Heart left ventricle (tissue), 16 donors: ENCODE measurements at regions not wholly inside any gene's neighbourhood (a gene's known extent, or its start where the extent isn't known, plus 50 kb on each side); places are given as distances from the start of the nearest gene placed in this dataset.
A peak's percentile ranks its signal among the peaks of the same experiment; 100 is the strongest.

ENCODE experiments used
- ATAC-seq, 4 donors: fragments of 200-7000 bp; cut with Tn5 transposase; one replicate each; pipeline ENCODE4 v1.9.1; 2020 to 2022; ENCODE audit warnings: moderate library complexity in 4 of 4, mild to moderate bottlenecking in 3 of 4, moderate number of reproducible peaks in 1 of 4
- DNase-seq, 5 donors: peaks; one replicate each; pipeline ENCODE4 v3.0.0-alpha.2; 2020
- H3K27ac ChIP-seq, 12 donors: fragments of 200-600 bp; sonication (generic) in 4 of 12; one replicate each; pipeline versions ENCODE4 v1.5.0 to v1.8.0; 2016 to 2022; ENCODE audit warnings: mild to moderate bottlenecking in 2 of 12
- H3K27me3 ChIP-seq, 9 donors: fragments of 200-600 bp; sonication (generic) in 2 of 9; one replicate each; pipeline versions ENCODE4 v1.5.1 to v1.8.0; 2016 to 2022; ENCODE audit warnings: mild to moderate bottlenecking in 3 of 9
- H3K36me3 ChIP-seq, 9 donors: fragments of 200-600 bp; sonication (generic) in 2 of 9; one replicate each; pipeline versions ENCODE4 v1.5.0 to v1.8.0; 2018 to 2022; ENCODE audit warnings: mild to moderate bottlenecking in 2 of 9
- H3K4me1 ChIP-seq, 12 donors: fragments of 200-600 bp; sonication (generic) in 4 of 12; one replicate each; pipeline versions ENCODE4 v1.5.0 to v1.8.0; 2016 to 2022; ENCODE audit warnings: mild to moderate bottlenecking in 3 of 12
- H3K4me3 ChIP-seq, 12 donors: fragments of 200-600 bp; sonication (generic) in 4 of 12; one replicate each; pipeline versions ENCODE4 v1.5.0 to v1.8.0; 2017 to 2022; ENCODE audit warnings: mild to moderate bottlenecking in 9 of 12, moderate library complexity in 4 of 12
- H3K9me3 ChIP-seq, 12 donors: fragments of 200-600 bp; sonication (generic) in 4 of 12; one replicate each; pipeline versions ENCODE4 v1.5.0 to v1.8.0; 2016 to 2022; ENCODE audit warnings: mild to moderate bottlenecking in 1 of 12
- POLR2A ChIP-seq, 2 donors: fragments of 450-650 bp; IDR thresholded peaks; one replicate each; pipeline ENCODE4 v1.6.1; 2017; ENCODE audit warnings: antibody characterized with exemption in 2 of 2, mild to moderate bottlenecking in 2 of 2, moderate library complexity in 2 of 2
- WGBS, 4 donors: extraction: QIAGEN DNeasy Blood & Tissue Kit in 2 of 4; methylation state at CpG; one replicate each; pipeline versions ENCODE4 v1.1.5 to v1.1.7; 2013 to 2018; 5-methylcytosine and 5-hydroxymethylcytosine counted together
- intact Hi-C, 10 donors: fragments of 100-400 bp; cut with DNase I; formaldehyde crosslinking; loops; one replicate each; pipeline versions ENCODE4 v1.11.1 to v1.14.2; 2022
- TF ChIP-seq, protein P1 (sequence below), 12 donors: fragments of 200-600 bp; sonication (generic) in 4 of 12; IDR thresholded peaks; one replicate each; pipeline versions ENCODE4 v1.5.0 to v1.8.0; 2018 to 2022; ENCODE audit warnings: antibody characterized with exemption in 12 of 12, mild to moderate bottlenecking in 5 of 12
- donor health status: ischemic (EF 13 %, LVEDD 7.1; RV severe dilation, severe dysfunction).
- donor health status: healthy with polysubstance abuse.
- donor health status: DM: no; HTN: yes; CAD: no.
- donor health status: DM: no; HTN: no; CAD: no.
- donor health status: ischemic (EF 25% LVEDD 6.9; RV normal size, moderate dysfunction).
- donor health status: ischemic (EF 25% LVEDD 5.7; RV mildly dilated, moderate dysfunction).
- donor health status: healthy.
- donor health status: DM: yes; HTN: yes; CAD: no.
- donor health status: ischemic (EF 35%, LVEDD 5.7; RV mildly dilated, moderate dysfunction).
- donor health status: nonischemic (EF 11% LVEDD 7.7; RV severe dilation, severe dysfunction).
- donor health status: DM: yes; HTN: yes; CAD: no.
- donor health status: PGD.
- donor health status: ischemic (EF 29% LVEDD 5.4; RV normal size, mild dysfunction).
- donor health status: nonischemic (EF 23%, LVEDD 6.1; RV moderate dilation, normal function).

GRCh38 chr5:101860145-101860544, 435.9 kb downstream of the SLCO4C1 start:
- Histone ChIP-seq H3K36me3 (no peaks in the 10 kb centered on the region), H3K27me3 (no peaks in the 10 kb centered on the region), H3K27ac (no peak overlapping the region), H3K4me3 (no peak overlapping the region), H3K4me1 (no peaks in the 10 kb centered on the region), H3K9me3 (peaks cover 0 to 12% (median 0%) of the 10 kb centered on the region in 12 donors)
- ATAC-seq (no peak), DNase-seq (peak in 1 of 5 donors; percentile 58)
- TF ChIP-seq POLR2A (IDR thresholded peaks at IDR 0.05): no peak
- TF ChIP-seq, protein P1, sequence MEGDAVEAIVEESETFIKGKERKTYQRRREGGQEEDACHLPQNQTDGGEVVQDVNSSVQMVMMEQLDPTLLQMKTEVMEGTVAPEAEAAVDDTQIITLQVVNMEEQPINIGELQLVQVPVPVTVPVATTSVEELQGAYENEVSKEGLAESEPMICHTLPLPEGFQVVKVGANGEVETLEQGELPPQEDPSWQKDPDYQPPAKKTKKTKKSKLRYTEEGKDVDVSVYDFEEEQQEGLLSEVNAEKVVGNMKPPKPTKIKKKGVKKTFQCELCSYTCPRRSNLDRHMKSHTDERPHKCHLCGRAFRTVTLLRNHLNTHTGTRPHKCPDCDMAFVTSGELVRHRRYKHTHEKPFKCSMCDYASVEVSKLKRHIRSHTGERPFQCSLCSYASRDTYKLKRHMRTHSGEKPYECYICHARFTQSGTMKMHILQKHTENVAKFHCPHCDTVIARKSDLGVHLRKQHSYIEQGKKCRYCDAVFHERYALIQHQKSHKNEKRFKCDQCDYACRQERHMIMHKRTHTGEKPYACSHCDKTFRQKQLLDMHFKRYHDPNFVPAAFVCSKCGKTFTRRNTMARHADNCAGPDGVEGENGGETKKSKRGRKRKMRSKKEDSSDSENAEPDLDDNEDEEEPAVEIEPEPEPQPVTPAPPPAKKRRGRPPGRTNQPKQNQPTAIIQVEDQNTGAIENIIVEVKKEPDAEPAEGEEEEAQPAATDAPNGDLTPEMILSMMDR (IDR thresholded peaks at IDR 0.05): no peak
- intact Hi-C loops: no loop called here
- 83 to 87% (median 84%) methylated on average over 9 to 10 of the region's 10 CpGs for WGBS, 4 donors

DNA sequence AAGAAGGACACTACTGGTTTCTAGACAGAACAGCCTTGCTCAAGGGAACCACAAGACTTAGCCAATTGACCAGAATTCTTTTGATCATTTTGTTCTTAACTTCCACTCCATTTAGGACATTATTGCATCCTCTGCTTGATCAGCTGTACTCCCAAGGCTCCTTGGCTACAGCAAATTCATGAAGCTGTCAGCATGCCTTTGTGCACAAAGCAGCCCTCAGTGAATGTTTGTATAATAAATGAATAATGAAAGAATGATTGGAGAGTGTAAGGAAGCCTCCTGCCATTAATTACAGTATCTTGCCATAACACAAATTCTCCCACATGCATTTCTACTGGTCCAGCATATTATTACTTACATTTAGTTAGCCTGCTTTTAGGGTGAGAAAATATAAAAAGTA, 449.6 kb downstream of the SLCO4C1 start:
- Histone ChIP-seq H3K4me3 (no peak overlapping the region), H3K27me3 (no peaks in the 10 kb centered on the region), H3K36me3 (no peaks in the 10 kb centered on the region), H3K27ac (no peak overlapping the region), H3K9me3 (peaks cover 0 to 5% (median 0%) of the 10 kb centered on the region in 12 donors), H3K4me1 (no peaks in the 10 kb centered on the region)
- TF ChIP-seq, protein P1 (IDR thresholded peaks at IDR 0.05): no peak
- TF ChIP-seq POLR2A (IDR thresholded peaks at IDR 0.05): no peak
- intact Hi-C loops: no loop called here
- ATAC-seq (no peak), DNase-seq (no peak)

DNA sequence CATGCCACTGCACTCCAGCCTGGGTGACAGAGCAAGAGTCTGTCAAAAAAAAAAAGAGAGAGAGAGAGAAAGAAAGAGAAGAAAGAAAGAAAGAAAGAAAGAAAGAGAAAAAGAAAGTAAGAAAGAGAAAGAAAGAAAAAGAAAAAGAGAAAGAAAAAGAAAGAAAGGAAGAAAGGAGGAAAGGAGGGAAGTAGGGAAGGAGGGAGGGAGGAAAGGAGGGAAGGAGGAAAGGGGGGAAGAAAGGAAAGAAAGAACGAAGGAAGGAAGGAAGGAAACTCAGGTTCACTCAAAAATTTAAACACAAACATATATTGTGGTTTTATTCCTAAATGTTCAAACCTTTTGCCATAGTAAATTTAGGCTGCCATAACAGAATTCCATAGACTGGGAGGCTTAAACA, 453.0 kb downstream of the SLCO4C1 start:
- Histone ChIP-seq H3K27me3 (no peaks in the 10 kb centered on the region), H3K9me3 (peaks cover 0 to 5% (median 0%) of the 10 kb centered on the region in 12 donors), H3K27ac (no peak overlapping the region), H3K4me1 (no peaks in the 10 kb centered on the region), H3K36me3 (no peaks in the 10 kb centered on the region), H3K4me3 (no peak overlapping the region)
- intact Hi-C loops: no loop called here
- TF ChIP-seq POLR2A (IDR thresholded peaks at IDR 0.05): no peak
- TF ChIP-seq, protein P1 (IDR thresholded peaks at IDR 0.05): no peak
- WGBS, 4 donors: 67 to 76% (median 72%) methylated on average over 1 of the region's 1 CpG
- no peak for DNase-seq
- no peak for ATAC-seq

DNA sequence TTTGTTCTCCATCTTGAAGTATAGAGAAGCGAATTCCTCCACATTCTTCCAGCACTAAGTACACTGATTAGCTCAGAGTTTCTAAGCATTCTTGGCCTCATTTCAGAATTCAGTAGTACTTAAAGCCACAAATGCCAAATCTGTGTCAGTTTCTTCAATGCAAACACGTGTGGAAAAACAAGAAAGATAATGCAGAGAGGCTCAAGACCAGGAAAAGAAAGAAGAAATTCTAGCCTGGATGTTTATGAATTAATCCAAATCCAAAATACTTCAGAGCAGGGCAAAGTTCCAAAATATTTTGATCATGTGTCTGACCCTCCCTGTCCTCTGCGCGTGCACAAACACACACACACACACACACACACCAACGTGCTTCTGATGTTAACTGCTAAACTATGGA, 457.6 kb downstream of the SLCO4C1 start:
- Histone ChIP-seq H3K27me3 (no peaks in the 10 kb centered on the region), H3K4me3 (no peak overlapping the region), H3K27ac (no peak overlapping the region), H3K9me3 (no peaks in the 10 kb centered on the region), H3K4me1 (no peaks in the 10 kb centered on the region), H3K36me3 (no peaks in the 10 kb centered on the region)
- 24 to 45% (median 39%) methylated on average over 5 of the region's 5 CpGs for WGBS, 4 donors
- TF ChIP-seq, protein P1 (IDR thresholded peaks at IDR 0.05): no peak
- TF ChIP-seq POLR2A (IDR thresholded peaks at IDR 0.05): no peak
- ATAC-seq (no peak), DNase-seq (no peak)
- intact Hi-C loops: no loop called here
